Stimulated activated naive CD8-positive, alpha-beta T cell treated with anti-CD3 and anti-CD28 coated beads, Interleukin-15, Interleukin-2, amounts not matched to agents 100 U/mL and 50 U/mL, for 24 hours (primary cell): ENCODE measurements at regions not wholly inside any gene's neighbourhood (a gene's known extent, or its start where the extent isn't known, plus 50 kb on each side); places are given as distances from the start of the nearest gene placed in this dataset.
"Not testable (repeated sequence)": the region's sequence is repeated elsewhere in the genome, so short reads cannot be mapped to it uniquely, and the experiment has no call there.

Experiments
- ATAC-seq: fragments of 150-1000 bp; cut with Tn5 transposase; one replicate; pipeline ENCODE4 v1.10.0; 2021
- DNase-seq: peaks from one replicate; pipeline ENCODE4 v3.0.0; 2021

GRCh38 chr12:91672130-91672529 is 473.5 kb downstream of the BTG1 start:
- no peak for DNase-seq
- ATAC-seq: no peak

DNA sequence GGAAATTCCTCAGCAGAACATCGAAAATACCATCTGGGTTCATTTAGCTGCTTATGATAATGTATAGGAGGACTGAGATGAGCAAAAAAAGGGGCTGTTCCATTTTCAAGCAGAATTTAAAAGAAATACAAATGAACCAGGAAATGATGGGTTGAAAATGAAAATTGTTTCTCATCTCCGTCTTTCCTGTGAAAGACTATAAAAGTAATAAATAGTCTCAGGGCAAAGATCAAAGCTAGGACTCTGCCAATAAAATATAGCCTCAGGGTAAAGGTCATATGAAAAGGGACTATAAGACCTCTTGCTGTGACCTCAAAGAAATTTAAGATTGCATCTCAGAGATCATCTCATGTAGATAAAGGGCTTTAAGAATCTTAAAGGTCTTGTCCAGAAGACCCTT is 478.0 kb downstream of the BTG1 start:
- ATAC-seq (no peak), DNase-seq (no peak)

DNA sequence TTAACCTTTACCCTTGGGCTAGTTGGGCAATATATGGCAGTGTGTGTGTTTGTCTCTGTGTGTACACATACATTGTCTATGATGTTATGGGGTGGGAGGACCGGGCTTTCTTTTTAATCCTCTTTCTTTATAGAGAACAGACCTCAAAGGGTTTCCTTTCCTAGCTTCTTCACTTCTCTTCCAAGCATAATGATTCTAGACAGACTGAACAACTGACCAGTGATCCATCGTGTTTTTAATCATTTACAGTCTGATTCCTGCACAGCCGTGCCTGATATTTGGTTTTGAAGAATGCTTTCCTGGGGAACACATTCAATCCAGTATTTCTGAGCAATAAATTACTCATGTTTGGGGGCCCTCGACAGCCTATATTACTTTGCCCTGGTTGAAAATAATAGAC is 481.1 kb upstream of the DCN start:
- no peak for ATAC-seq
- DNase-seq: no peak

DNA sequence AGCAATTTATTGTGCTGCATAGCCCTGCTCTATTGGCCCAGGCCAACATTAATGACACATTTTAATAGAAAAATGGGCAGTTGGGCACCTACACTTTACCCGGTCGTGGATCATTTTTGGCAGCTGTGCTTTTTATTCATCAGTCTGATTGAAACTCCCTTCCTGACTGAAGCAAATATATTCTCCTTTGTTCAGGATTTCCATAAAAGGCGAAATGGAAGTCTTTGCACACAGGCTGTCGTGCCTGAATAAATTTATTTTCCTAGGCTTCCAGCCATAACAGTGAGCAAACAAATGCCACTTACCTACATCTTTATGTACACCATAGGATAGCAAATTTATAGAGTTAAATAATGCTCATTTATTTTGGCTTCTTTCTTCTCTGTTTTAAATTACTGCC is 480.7 kb upstream of the DCN start:
- no peak for DNase-seq

GRCh38 chr12:91662021-91662420 is 479.4 kb upstream of the DCN start:
- no peak for ATAC-seq
- no peak for DNase-seq

More for the DNA sequence above, 480.7 kb upstream of the DCN start:
- ATAC-seq: no peak

- DNase-seq (no peak), ATAC-seq (no peak)
These were observed 474.4 kb upstream of the DCN start for GRCh38 chr12:91657032-91657431.

GRCh38 chr12:91655966-91656365 is 473.3 kb upstream of the DCN start:
- ATAC-seq (no peak), DNase-seq (no peak)

DNA sequence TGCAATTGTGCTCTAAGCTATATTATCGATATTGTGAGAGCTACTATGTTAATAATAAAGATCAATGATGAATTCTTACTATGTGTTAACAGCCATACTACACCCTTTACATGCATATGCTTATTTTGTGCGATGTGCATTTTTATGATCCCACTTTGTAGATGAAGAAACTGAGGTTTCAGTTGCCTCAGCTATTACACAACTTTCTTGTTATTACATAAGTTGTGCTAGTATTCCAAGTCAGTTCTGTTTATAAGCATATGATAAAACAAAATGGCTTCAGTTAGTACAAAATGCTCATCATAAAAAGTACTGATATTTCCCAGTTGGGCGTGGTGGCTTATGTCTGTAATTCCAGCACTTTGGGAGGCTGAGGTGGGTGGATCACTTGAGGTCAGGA is 471.5 kb upstream of the DCN start:
- DNase-seq (no peak), ATAC-seq (no peak)

GRCh38 chr12:91651728-91652127 is 469.1 kb upstream of the DCN start:
- no peak for ATAC-seq
- no peak for DNase-seq

DNA sequence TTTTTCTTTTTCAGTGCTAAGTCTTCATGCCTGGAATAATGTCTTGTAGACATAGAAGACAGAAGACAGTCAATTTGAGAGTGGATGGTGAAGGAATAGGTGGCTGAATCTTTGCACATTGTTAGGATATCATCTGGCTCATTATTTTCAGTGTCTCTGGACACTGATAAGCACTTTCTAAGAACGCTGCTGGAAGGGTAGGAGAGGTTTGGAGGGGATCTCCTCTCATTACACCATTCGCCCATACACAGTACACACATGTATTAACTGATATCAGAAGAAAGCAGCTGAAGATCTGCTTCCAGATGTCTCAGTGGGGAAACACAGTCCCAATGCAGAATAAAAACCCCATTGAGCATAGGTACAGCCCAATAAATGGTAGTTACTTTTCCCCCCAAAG is 461.1 kb upstream of the DCN start:
- no peak for DNase-seq
- no peak for ATAC-seq

- no peak for ATAC-seq
- DNase-seq: no peak
These were observed 457.4 kb upstream of the DCN start for GRCh38 chr12:91640021-91640420.

- DNase-seq (no peak), ATAC-seq (no peak)
These were observed 456.7 kb upstream of the DCN start for GRCh38 chr12:91639327-91639726.

GRCh38 chr12:91637789-91638624 is 455.4 kb upstream of the DCN start:
- DNase-seq: no peak
- ATAC-seq: no peak

DNA sequence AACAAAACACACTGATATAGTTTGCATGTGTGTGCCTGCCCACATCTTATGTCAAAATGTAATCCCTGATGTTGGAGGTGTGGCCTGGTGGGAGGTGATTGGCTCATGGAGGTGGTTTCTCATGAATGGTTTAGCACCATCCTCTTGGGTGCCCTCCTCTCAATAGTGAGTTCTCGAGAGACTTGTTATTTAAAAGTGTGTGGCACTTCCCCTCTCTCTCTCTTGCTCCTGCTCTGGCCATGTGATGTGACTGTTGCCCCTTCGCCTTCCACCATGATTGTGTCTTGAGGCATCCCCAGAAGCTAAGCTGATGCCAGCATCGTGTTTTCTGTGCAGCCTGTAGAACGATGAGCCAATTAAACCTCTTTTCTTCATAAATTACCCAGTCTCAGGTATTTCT is 454.1 kb upstream of the DCN start:
- no peak for ATAC-seq
- DNase-seq: no peak

DNA sequence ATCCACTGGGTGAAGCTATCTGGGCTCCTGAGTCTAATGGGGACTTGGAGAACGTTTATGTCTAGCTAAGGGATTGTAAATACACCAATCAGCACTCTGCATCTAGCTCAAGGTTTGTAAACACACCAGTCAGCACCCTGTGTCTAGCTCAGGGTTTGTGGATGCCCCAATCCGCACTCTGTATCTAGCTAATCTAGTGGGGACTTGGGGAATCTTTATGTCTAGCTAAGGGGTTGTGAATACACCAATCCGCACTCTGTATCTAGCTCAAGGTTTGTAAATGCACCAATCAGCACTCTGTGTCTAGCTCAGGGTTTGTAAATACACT is 451.7 kb upstream of the DCN start:
- DNase-seq, ATAC-seq: not testable (repeated sequence)

DNA sequence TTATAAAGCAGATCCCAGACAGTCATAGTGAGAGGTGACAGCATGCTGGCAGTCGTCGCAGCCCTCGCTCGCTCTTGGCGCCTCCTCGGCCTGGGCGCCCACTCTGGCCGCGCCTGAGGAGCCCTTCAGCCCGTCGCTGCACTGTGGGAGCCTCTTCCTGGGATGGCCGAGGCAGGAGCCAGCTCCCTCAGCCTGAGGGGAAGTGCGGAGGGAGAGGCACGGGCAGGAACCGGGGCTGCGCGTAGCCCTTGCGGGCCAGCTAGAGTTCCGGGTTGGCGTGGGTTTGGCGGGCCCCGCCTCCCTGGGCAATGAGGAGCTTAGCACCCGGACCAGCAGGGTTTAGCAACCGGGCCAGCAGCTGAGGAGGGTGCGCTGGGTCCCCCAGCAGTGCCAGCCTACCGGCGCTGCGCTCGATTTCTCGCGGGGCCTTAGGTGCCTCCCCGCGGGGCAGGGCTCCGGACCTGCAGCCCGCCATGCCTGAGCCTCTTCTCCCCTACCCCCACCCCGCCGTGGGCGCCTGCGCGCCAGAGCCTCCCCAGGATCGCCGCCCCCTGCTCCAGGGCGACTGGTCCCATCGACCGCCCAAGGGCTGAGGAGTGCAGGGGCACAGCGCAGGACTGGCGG is 451.2 kb upstream of the DCN start:
- DNase-seq (no peak), ATAC-seq (no peak)

- ATAC-seq (no peak), DNase-seq (no peak)
These were observed 450.6 kb upstream of the DCN start for GRCh38 chr12:91633206-91633605.

GRCh38 chr12:91632042-91632786 is 449.6 kb upstream of the DCN start:
- DNase-seq (no peak), ATAC-seq (no peak)

- ATAC-seq (no peak), DNase-seq (no peak)
These were observed 448.1 kb upstream of the DCN start for GRCh38 chr12:91630596-91631293.

DNA sequence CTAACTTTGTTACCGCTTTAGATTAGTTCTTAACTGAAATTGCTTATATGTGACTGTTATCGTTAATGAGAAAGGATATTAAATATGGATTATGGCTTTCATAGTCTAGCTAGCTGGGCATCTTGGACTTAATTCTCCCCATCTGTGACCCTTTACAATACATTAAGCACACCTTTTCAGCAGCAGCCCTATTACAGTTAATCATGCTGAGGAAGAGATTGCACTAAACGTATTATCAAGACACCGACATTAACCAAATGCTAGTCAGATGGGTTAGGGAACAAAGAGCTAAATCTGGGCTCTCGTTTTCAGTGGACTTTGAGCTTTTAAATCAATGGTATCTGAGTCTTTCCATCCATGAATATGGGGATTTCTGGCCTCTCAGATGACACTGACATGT is 447.5 kb upstream of the DCN start:
- DNase-seq (no peak), ATAC-seq (no peak)

- DNase-seq (no peak), ATAC-seq (no peak)
These were observed 446.8 kb upstream of the DCN start for GRCh38 chr12:91629440-91629839.

GRCh38 chr12:91628656-91629055 is 446.0 kb upstream of the DCN start:
- DNase-seq (no peak), ATAC-seq (no peak)

DNA sequence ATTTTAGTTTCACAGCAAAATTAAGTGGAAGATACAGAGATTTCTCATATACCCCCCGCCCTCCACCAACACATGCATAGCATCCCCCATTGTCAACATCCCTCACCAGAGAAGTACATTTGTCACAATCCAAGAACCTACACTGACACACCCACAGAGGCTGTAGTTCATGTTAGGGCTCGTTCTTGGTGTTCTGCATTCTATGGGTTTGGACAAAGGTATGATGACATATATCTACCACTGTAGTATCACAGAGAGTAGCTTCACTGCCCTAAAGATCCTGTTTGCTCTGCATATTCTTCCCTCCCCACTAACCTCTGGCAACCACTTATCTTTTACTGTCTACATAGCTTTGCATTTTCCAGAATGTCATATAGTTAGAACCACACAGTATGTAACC is 444.6 kb upstream of the DCN start:
- no peak for DNase-seq
- no peak for ATAC-seq
